WI38 (cell line): ENCODE measurements at regions not wholly inside any gene's neighbourhood (a gene's known extent, or its start where the extent isn't known, plus 50 kb on each side); places are given as distances from the start of the nearest gene placed in this dataset.
"Not testable (repeated sequence)": the region's sequence is repeated elsewhere in the genome, so short reads cannot be mapped to it uniquely, and the experiment has no call there.

Experiments
- H3K4me3 ChIP-seq: 2 replicates; pipeline ENCODE4 v1.5.1; 2011; ENCODE audit warnings: low read depth, mild to moderate bottlenecking, control low read depth, low read length
- CTCF ChIP-seq: IDR thresholded peaks from 2 replicates; pipeline ENCODE4 v1.5.1; 2012; ENCODE audit warnings: low read depth, mild to moderate bottlenecking, control low read depth, low read length

GRCh38 chr11:13782390-13783075, 114.1 kb downstream of the FAR1 start:
- no peak overlapping the region for H3K4me3 ChIP-seq

GRCh38 chr11:13784441-13784840, 116.0 kb downstream of the FAR1 start:
- no peak for TF ChIP-seq CTCF
- no peak overlapping the region for H3K4me3 ChIP-seq

More at GRCh38 chr11:13782390-13783075, 114.1 kb downstream of the FAR1 start:
- no peak for TF ChIP-seq CTCF

GRCh38 chr11:13784855-13785254, 116.4 kb downstream of the FAR1 start:
- no peak for TF ChIP-seq CTCF
- no peak overlapping the region for H3K4me3 ChIP-seq

GRCh38 chr11:13786688-13787087, 118.2 kb downstream of the FAR1 start:
- no peak for TF ChIP-seq CTCF
- H3K4me3 ChIP-seq, result no peak overlapping the region

GRCh38 chr11:13797616-13798015, 129.1 kb downstream of the FAR1 start:
- H3K4me3 ChIP-seq, result not testable (repeated sequence)

GRCh38 chr11:13800901-13801300, 132.4 kb downstream of the FAR1 start:
- no peak for TF ChIP-seq CTCF
- no peak overlapping the region for H3K4me3 ChIP-seq

GRCh38 chr11:13818325-13818724, 144.2 kb upstream of the SPON1 start:
- TF ChIP-seq CTCF, result no peak

GRCh38 chr11:13826505-13827278, 135.8 kb upstream of the SPON1 start:
- no peak overlapping the region for H3K4me3 ChIP-seq
- no peak for TF ChIP-seq CTCF

More at GRCh38 chr11:13818325-13818724, 144.2 kb upstream of the SPON1 start:
- no peak overlapping the region for H3K4me3 ChIP-seq
